ENCODE measurements at regions not wholly inside any gene's neighbourhood (a gene's known extent, or its start where the extent isn't known, plus 50 kb on each side); places are given as distances from the start of the nearest gene placed in this dataset.
"Not testable (repeated sequence)": the region's sequence is repeated elsewhere in the genome, so short reads cannot be mapped to it uniquely, and the experiment has no call there.

DNA sequence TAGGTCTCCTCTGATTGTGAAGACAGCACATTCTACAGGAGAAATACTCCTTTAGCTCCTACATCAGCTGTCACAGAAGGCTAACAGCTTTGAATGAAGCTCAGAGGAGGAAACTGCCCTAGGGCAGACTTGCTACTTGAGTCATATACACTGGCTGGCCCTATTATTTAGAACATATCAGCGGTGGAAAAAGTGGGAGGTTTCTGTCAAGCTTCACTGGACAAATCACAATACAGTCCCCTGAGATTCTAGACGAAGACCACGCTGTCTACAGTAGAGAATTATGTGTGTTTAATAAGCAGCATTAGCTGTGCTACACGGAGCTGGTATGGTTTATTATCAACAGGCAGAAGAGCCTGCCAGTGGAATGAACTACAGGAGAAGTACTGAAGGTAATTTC, 230.9 kb upstream of the FSIP2 start:
- no peak for ATAC-seq
- no peak for DNase-seq

DNA sequence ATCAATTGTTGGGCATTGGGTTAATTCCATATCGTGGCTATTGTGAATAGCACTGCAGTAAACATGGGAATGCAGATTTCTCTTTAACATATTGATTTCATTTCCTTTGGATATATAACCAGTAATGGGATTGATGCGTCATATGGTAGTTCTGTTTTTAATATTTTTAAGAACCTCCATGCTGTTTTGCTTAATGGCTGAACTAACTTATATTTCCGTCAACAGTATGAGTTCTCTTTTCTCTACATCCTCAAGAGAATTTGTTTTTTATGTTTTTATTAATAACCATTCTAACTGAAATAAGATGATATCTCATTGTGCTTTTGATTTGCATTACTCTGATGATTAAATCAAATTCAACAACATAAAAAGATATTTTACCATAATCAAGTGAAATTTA, 228.5 kb upstream of the FSIP2 start:
- DNase-seq = no peak
- ATAC-seq = no peak

DNA sequence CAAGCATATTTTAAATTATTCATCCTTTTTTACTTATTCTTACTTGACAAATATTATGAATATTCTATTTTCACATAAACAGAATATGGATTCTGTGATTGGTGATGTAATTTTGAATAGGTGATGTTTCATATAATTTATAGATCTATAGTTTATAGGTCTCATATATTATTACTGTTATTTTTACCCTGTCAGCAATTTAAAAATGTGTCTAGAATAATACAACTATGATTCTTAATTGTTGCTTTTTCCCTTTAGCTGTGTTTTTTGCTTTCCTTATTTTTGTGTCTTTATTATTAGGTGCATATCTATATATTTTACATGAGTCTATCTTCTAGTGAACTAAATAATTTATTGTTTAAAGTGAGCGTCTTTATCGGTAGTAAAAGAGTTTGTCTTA, 226.7 kb upstream of the FSIP2 start:
- DNase-seq (no peak), ATAC-seq (no peak)

DNA sequence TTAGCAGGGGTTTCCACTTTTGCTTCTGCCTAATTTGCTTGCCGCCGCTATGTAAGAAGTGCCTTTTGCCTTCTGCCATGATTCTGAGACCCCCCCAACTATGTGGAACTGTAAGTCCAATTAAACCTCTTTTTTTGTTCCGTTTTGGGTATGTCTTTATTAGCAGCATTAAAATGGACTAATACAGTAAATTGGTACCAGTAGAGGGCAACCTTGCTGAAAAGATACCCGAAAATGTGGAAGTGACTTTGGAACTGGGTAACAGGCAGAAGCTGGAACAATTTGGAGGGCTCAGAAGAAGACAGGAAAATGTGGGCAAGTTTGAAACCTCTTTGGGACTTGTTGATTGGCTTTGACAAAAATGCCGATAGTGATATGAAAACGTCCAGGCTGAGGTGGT, 216.1 kb upstream of the FSIP2 start:
- ATAC-seq (no peak), DNase-seq (no peak)

DNA sequence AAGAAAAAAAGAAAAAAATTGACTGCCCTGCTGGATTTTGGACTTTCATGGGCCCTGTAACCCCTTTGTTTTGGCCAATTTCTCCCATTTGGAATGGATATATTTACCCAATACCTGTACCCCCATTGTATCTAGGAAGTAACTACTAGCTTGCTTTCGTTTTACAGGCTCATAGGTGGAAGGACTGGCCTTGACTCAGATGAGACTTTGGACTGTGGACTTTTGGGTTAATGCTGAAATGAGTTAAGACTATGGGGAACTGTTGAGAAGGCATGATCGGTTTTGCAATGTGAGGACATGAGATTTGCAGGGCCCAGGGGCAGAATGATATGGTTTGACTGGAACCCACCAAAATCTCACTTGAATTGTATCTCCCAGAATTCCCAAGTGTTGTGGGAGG, 214.4 kb upstream of the FSIP2 start:
- not testable (repeated sequence) for DNase-seq, ATAC-seq

DNA sequence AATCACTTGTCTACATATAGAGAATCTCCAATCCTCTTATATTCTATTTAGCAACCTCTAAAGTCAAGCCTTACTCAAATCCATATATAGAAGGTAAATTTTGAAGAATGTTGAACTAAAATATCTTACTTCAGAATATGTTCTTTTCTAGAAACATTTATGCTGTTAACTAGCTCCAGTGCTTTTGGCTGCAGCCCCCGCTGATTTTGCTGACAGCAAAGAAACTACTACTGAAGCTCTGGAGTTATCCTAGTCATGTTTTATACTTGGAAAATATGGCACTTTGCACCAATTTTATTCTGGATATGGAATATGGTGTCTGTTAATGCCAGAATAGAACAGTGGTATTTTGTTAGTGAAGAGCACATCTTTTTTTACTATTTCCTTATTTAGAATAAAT, 212.4 kb upstream of the FSIP2 start:
- no peak for ATAC-seq
- no peak for DNase-seq

DNA sequence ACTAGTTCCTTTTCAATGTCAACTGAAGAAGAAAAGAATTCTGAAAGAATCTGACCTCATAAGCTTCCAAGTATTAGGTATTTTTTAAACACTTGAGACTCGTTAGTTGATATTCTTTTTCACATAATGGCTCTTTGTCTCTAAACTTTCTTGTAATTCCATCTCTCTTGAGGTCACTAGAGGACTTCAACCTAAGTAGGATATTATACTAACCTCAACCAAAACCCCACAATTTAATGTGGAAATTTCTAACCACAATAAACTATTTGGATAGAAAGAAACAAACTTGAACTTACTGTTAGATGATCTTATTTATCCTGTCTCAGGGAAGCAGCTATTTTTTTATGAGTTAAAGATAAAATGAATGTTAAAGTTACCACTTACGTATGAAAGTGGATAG, 206.9 kb upstream of the FSIP2 start:
- ATAC-seq (no peak), DNase-seq (no peak)

DNA sequence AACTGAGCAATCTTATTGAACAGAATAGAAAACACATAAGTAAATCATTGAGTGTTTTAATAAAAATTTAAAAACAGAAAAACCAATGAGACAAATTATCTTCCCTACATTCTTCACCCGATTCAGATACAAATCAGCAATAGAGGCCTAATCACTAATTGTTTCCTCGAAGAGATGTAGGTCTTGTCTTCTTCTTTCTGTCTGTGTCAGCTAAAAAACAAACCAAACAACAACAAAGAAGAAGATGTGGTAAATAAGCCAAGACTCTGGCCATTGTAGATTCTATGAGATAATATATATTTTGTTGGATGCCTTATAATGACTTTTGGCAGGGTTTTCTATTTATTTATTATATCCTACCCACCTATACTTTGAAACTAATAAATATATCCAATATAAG, 200.9 kb upstream of the FSIP2 start:
- no peak for ATAC-seq
- DNase-seq = no peak

DNA sequence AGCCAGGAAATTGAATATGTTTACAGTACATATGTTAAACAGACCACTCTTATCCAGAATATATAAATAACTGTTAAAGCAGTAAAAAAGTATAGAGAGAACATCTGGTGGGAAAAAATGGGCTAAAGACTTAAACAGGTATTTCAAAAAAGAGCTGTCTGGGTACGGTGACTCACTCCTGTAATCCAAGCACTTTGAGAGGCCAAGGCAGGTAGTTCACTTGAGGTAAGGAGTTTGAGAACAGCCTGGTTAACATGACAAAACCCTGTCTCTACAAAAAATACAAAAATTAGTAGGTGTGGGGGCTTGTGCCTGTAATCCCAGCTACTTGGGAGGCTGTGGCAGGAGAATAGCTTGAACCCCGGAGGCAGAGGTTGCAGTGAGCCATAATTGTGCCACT, 171.4 kb upstream of the FSIP2 start:
- ATAC-seq (no peak), DNase-seq (no peak)

DNA sequence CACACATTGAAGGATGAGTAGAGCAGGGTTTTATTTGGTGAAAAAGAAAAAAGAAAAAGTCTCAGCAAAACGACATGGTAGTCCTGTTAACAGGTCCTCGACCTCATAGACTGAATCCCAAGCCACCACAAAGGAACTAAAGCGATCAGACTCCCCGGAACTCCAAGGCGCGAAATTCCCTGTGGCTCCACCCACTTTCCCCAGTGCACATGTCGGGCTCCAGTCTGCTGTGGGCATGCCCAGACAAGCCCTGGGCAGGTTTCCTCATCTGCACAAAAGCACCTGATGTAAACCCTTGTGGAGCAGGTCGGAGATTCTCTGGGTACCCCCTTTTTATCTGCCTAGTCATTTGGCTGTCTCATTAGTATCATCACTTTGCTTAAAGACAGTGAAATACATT, 170.7 kb upstream of the FSIP2 start:
- no peak for ATAC-seq
- no peak for DNase-seq

DNA sequence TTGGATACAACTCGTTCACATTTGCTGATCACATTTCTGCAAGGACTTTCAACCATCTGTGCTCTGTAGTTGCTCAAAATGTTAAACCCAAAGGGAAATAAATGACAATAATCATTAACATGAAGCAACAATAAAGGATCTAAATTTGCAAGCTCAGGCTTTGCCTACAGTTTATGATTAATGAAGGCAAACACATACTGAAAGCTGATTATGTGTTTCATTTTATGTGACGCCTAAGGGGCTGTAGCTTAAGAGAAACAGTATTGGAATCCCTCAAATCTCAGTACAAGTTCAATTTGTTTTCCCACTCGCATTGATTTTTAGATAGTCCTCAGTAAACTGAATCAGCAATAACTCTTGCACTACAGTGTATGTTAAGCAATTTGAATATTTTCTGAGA, 160.3 kb upstream of the FSIP2 start:
- ATAC-seq = no peak

DNA sequence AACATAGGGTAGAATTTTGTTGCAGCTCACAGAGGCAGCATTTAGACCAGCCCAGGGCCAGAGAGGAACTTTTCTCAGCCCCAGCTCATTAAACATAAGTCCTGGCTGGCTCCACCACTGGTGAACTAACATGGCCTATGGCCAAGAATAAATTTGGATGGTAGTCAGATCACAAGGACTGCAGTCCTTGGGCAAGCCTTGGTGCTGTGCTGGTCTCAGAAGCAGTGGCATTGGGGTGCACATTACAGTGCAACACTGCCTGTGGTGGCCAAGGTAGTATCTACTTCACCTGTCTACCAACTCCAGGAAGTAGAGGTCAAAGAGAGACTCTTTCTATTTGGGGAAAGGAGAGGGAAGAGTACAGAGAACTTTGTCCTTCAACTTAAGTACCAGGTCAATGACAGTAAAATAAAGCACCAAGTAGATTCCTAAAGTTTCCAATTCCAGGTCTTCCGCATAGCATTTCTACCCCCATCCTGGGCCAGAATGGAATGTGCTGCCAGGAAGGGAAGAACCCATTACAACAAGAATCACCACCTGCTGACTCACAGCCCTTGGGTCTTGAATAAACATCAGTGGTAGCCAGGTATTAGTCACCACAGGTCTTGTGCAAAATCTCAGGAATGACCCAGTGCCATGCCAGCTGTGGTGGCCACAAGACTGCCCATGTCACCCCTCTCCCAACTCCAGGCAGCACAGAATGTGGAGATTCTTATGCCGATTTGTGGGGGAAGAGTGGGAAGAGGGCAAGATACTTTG, 155.4 kb upstream of the FSIP2 start:
- ATAC-seq = no peak

More for the DNA sequence above, 160.3 kb upstream of the FSIP2 start:
- no peak for DNase-seq

DNA sequence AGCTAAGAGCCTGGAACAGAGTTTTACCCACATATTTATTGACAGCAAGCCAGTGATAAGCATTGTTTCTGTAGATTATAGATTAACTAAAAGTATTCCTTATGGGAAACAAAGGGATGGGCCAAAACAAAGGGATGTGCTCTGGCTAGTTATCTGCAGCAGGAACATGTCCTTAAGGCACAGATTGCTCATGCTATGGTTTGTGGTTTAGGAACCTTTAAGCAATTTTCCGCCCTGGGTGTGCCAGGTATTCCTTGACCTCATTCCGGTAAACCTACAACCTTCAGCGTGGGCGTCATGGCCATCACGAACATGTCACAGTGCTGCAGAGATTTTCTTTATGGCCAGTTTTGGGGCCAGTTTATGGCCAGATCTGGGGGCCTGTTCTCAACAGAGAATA, 153.4 kb upstream of the FSIP2 start:
- DNase-seq, ATAC-seq: not testable (repeated sequence)

More for the DNA sequence above, 155.4 kb upstream of the FSIP2 start:
- DNase-seq = no peak

DNA sequence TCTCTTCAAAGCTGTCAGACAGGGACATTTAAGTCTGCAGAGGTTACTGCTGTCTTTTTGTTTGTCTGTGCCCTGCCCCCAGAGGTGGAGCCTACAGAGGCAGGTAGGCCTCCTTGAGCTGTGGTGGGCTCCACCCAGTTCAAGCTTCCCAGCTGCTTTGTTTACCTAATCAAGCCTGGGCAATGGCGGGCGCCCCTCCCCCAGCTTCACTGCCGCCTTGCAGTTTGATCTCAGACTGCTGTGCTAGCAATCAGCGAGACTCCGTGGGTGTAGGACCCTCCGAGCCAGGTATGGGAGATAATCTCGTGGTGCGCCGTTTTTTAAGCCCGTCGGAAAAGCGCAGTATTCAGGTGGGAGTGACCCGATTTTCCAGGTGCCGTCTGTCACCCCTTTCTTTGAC, 147.3 kb upstream of the FSIP2 start:
- not testable (repeated sequence) for ATAC-seq, DNase-seq

DNA sequence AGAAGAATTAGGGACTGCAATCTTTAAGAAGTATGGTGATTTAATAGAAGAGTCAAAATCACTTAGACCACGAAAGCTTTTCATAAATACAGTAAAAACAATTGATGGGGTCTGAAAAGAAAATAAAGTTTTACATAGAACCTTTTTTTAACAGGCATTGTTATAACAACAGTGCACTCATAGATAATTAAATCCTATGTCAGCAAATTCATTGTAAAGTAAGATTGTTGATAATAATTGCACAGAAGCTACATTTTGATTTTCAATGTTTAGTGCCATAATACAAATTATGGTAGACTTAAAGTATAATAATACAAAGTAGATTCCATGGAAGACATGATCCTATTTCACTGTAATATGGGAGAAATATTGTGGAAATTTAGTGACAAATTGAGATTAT, 130.7 kb upstream of the FSIP2 start:
- ATAC-seq (no peak), DNase-seq (no peak)

DNA sequence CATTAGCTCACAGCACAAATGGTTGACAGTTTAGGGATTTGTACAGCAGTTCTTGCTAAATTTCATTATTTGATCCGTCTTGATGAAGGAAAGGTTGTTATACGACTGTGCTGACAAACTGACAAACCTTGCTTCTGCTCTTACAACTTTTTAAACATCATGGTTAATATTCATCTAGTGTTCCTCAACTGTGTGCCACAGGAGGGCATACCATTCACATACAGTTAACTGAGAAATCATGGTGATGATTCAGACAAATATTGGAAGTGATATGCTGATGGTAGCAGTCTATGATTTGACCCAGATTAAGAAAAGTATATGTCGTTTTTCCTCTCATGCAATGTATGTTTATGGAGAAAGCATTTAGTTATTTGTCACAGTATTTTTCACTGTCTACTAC, 129.8 kb upstream of the FSIP2 start:
- no peak for ATAC-seq
- no peak for DNase-seq

DNA sequence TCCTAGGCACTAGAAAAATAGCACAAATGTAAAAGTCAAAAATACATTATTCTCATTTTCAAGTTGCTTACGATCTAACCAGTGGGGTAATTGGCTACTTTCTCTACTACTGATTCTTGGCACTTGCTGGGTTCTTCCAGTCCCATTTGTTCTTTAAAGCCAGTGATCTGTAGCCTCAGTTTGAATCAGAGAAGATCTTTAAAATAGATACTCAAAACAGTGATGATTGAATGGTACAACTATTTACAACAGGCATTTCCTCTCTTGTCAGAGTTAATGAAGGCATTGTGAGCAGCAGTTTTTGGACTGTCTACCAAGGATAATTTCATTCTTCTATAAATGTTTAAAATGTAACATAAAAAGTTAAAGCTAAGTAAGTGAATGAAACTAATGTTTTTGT, 128.3 kb upstream of the FSIP2 start:
- ATAC-seq (no peak), DNase-seq (no peak)

DNA sequence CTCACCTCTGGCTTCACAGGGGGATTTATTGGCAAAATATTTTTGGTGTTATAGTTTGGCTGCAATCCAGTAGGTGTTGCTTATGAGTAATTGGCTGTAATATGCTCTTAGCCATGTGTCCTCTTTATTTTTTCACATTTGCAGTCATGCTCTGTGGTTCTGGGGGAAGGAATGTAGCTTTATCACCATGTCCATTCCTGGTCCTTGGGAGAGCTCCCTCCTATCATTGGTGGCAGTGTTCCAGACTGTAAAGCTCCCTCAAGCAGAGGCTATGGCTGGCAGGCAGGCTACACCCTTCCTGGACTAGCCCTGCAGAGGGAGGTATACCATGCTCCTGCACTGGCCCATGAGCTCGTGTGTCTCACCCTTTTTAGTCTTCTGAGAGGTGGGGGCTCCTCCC, 120.0 kb upstream of the FSIP2 start:
- no peak for DNase-seq
- ATAC-seq = no peak

DNA sequence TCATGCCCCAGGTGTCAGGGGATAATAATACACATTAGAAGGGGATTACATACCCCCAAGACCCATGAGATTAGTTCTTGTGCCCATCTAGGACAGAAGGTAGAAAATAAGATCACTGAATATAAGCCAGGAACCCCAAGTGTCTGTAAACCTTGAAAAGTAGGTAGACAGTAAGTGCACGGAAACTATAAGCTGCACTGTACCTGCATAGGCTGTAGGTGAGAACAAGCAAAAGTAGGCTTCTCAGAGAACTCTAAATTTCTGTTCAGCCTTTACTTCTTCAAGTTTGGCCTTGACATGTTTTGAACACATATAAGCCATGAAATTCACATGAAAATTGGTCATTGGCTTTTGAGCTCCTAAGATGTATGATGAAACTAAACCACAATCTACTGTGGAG, 113.0 kb upstream of the FSIP2 start:
- ATAC-seq (no peak), DNase-seq (no peak)

DNA sequence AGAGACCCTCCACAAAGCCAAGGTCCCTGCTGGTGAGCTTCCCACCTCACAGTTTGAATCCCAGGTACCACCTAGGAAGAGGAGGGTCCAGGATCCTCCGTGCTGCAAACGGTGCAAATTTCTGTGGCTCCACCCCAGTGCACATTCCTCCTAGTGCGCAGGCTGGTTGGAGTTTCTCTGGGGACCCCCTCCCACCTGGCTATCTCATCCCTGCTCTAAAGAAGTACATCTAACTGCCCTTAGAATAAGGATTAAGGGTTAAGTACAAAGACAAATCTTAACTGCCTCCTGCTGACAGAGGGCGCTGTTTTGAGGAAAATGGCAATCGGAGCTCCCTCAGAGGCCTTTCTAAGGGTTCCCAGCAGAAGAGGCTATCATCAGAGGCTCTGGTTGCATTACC, 109.6 kb upstream of the FSIP2 start:
- ATAC-seq (no peak), DNase-seq (peak; percentile 11)

DNA sequence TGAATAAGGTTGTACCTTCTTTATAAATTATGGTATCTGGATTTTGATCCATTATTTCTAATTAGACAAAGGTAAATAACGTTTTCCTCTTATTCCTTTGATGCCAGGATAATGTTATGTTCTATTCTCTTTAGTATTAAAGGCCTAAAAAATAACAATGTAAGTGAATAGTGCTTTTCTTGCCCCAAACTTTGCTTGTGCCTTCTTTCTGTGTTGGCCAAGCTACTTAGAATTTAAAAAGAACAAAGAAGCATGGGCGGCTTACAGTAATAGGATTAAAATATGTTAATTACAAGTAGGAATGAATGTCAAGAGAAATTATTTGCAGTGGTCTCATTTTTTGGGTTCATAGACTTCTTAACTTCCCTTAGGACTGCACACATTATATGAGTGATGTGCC, 105.0 kb upstream of the FSIP2 start:
- no peak for DNase-seq

DNA sequence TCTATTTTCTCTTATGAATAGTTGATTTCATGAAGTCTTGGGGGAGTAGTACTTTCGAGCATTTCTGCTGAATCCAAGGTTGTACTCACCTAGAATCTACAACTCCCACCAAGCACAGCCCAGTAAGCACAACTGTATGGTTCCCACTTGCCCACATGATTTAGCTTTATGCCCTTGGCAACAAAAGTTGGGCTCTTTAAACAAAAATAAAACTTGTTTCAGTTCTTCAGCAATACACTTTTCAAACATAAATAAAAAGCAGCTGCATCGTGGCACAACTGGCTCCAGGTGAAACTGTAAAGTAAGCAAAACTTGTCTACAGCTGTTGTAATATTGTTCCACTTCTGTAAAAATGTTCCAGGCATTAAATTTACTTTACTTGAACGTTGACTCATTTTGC, 99.8 kb upstream of the FSIP2 start:
- no peak for ATAC-seq
- DNase-seq = no peak

More for the DNA sequence above, 105.0 kb upstream of the FSIP2 start:
- no peak for ATAC-seq

DNA sequence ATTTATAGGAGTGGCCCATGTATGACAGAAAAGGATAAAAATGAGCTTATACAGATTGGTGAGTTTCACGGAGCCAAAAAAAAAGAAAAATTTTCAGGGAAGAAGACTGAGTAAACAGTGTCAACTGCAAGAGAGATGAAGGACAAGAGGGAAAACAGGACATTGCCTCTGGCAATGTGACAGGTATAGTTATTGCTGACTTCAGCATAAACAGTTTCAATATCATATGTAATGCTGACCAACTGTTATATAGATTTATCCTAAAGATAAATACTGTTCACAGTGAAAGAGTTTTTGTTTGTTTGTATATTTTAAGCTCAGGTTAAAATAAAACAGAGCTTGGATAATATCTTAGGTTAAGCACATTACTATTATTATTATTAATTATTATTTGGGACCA, 98.0 kb upstream of the FSIP2 start:
- ATAC-seq (no peak), DNase-seq (no peak)

DNA sequence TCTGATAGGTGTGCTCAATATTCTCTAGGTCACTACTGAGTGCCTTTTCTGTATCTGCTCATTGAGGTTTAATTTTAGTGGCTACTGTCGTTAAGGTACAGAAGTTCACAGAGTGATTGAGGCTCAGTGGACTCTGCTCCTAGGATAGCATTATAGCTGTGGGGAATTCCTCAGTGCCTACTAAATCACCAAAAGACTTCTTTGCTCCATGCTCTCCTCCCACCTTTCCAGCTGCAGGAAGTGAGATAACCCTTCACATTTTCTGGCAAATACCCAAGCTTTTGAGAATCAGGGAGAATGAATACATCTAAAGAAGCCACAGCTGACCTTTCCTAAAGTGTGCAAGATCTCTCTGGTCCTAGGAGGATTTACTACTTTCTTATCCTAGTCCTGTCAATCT, 95.2 kb upstream of the FSIP2 start:
- DNase-seq = no peak
- no peak for ATAC-seq

DNA sequence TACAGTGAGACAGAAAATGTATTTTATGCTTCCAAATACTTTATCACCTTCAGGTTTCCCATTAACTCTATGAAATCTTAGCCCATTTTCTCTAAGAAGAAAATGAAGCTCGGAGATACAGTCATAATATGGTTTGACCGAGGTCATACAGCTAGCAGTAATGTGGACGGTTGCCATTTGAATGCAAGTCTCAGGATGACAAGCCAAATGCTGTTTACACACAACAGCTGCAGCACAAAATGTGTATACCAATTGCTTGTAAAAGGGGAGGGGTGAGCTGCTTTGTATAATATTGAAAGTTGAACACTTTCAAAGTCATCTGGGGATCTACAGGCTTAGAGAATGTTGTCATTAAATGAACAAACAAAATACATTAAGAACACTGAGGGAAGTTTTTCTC, 93.8 kb upstream of the FSIP2 start:
- ATAC-seq (no peak), DNase-seq (no peak)

All from stimulated activated naive CD8-positive, alpha-beta T cell treated with anti-CD3 and anti-CD28 coated beads, Interleukin-15, Interleukin-2, amounts not matched to agents 100 U/mL and 50 U/mL, for 24 hours (primary cell).